MM.1S (cell line): ENCODE measurements at regions not wholly inside any gene's neighbourhood (a gene's known extent, or its start where the extent isn't known, plus 50 kb on each side); places are given as distances from the start of the nearest gene placed in this dataset.

Experiments used
- CTCF ChIP-seq: fragments of 300-600 bp; sonication (generic); IDR thresholded peaks from 2 replicates; pipeline ENCODE4 v1.5.1; 2016; ENCODE audit warnings: antibody characterized with exemption, low read length, mixed read lengths
- EZH2 ChIP-seq: fragments of 300-600 bp; sonication (generic); optimal IDR thresholded peaks from 2 replicates; pipeline ENCODE3; 2017; ENCODE audit warnings: low read depth, mild to moderate bottlenecking, antibody characterized with exemption, low read length, mixed read lengths
- EZH2phosphoT487 ChIP-seq: fragments of 300-600 bp; sonication (generic); IDR thresholded peaks from 2 replicates; pipeline ENCODE4 v1.6.1; 2018; ENCODE audit warnings: antibody characterized with exemption, low read length

- TF ChIP-seq CTCF (no peak), EZH2 (no peak), EZH2phosphoT487 (no peak)
Measured at GRCh38 chr10:21019436-21019835, 122.3 kb upstream of the NEBL start.
